ENCODE measurements at regions not wholly inside any gene's neighbourhood (a gene's known extent, or its start where the extent isn't known, plus 50 kb on each side); places are given as distances from the start of the nearest gene placed in this dataset.

DNA sequence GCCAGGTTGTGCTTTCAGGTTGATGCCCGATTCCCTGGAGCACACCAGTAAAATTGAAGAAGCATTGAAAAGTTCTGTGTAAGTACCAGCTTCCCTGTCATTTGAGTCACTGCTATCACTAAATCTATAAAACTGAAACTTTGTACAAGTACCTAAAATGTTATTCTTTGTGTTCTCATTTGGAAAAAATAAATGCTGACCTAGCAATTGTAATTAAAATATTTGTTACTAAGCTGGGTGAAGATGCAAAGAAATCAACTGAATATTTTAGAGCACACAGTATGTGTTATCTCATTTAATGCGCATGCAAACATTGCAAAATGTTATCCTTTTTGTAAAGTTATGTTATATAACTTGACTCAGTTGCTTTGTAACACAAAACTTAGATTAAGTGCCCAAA is 733.7 kb downstream of the TBL1XR1 start:
- no peaks in the 10 kb centered on the region for H3K27me3 ChIP-seq (replicated peaks; ENCODE audit: control insufficient read depth, insufficient read depth, low read length)
- TF ChIP-seq, protein P1, sequence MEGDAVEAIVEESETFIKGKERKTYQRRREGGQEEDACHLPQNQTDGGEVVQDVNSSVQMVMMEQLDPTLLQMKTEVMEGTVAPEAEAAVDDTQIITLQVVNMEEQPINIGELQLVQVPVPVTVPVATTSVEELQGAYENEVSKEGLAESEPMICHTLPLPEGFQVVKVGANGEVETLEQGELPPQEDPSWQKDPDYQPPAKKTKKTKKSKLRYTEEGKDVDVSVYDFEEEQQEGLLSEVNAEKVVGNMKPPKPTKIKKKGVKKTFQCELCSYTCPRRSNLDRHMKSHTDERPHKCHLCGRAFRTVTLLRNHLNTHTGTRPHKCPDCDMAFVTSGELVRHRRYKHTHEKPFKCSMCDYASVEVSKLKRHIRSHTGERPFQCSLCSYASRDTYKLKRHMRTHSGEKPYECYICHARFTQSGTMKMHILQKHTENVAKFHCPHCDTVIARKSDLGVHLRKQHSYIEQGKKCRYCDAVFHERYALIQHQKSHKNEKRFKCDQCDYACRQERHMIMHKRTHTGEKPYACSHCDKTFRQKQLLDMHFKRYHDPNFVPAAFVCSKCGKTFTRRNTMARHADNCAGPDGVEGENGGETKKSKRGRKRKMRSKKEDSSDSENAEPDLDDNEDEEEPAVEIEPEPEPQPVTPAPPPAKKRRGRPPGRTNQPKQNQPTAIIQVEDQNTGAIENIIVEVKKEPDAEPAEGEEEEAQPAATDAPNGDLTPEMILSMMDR (IDR thresholded peaks at IDR 0.05; ENCODE audit: insufficient read depth, low read length, poor library complexity, severe bottlenecking), result no peak
- H3K4me3 ChIP-seq (replicated peaks; ENCODE audit: low read depth, low read length), result no peak overlapping the region
- no peaks in the 10 kb centered on the region for H3K36me3 ChIP-seq (ENCODE audit: control insufficient read depth, insufficient read depth, low read length)
- no peak for DNase-seq (ENCODE audit: extremely low read depth, insufficient read length)

DNA sequence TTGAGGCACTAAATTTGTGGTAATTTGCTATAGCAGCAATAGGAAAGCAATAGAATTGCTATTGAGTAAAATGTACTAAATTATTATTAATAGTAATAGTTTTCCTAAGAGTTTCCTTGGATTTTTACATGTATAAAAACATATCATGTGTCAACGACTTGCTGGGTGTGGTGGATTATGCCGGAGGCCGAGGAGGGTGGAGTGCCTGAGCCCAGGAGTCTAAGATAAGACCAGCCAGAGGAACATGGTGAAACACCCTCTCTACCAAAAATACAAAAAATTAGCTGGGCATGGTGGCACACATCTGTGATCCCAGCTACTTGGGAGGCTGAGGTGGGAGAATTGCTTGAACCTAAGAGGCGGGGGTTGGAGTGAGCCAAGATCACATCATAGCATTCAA is 749.9 kb downstream of the TBL1XR1 start:
- no peak for DNase-seq (ENCODE audit: extremely low read depth, insufficient read length)
- Histone ChIP-seq H3K27me3 (replicated peaks; ENCODE audit: control insufficient read depth, insufficient read depth, low read length) (no peaks in the 10 kb centered on the region), H3K4me3 (replicated peaks; ENCODE audit: low read depth, low read length) (no peak overlapping the region), H3K36me3 (ENCODE audit: control insufficient read depth, insufficient read depth, low read length) (no peaks in the 10 kb centered on the region)
- TF ChIP-seq, protein P1 (IDR thresholded peaks at IDR 0.05; ENCODE audit: insufficient read depth, low read length, poor library complexity, severe bottlenecking), result no peak

DNA sequence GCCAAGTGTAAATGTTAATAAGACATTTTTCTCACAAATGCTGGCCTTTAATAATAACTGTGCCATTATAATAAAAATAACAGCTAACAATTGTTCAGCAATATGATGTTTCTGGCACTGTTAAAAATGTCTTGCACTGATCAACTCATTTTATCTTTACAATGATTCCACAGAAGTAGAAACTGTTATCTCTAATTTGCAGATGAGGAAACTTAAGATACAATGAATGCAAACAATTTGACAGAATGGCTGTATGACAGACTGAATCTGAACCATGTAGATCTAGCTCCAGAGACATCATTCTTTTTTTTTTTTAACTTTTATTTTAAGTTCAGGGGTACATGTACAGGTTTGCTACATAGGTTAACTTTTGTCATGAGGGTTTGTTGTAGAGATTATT is 755.0 kb downstream of the TBL1XR1 start:
- TF ChIP-seq, protein P1 (IDR thresholded peaks at IDR 0.05; ENCODE audit: insufficient read depth, low read length, poor library complexity, severe bottlenecking), result no peak
- no peaks in the 10 kb centered on the region for H3K36me3 ChIP-seq (ENCODE audit: control insufficient read depth, insufficient read depth, low read length)
- no peak for DNase-seq (ENCODE audit: extremely low read depth, insufficient read length)
- no peak overlapping the region for H3K4me3 ChIP-seq (replicated peaks; ENCODE audit: low read depth, low read length)
- no peaks in the 10 kb centered on the region for H3K27me3 ChIP-seq (replicated peaks; ENCODE audit: control insufficient read depth, insufficient read depth, low read length)

DNA sequence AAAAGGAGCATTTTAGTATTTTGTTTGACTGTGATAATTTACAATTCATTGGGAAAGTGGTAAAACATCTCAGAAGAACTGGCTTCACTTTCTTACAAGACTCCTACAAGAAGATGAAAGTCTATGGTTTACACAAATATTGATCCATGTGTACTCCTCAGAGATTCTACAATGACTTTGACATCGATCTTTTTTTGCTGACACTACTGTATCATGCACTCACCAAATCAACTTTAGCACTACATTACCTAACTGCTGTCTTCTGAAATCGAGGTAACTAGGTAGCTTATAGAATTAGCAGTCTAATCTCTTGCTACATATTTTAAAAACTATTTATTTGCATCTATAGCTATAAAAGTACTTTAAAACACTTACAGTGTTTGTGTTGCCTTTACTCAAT is 757.6 kb downstream of the TBL1XR1 start:
- Histone ChIP-seq H3K27me3 (replicated peaks; ENCODE audit: control insufficient read depth, insufficient read depth, low read length) (no peaks in the 10 kb centered on the region), H3K4me3 (replicated peaks; ENCODE audit: low read depth, low read length) (no peak overlapping the region), H3K36me3 (ENCODE audit: control insufficient read depth, insufficient read depth, low read length) (no peaks in the 10 kb centered on the region)
- TF ChIP-seq, protein P1 (IDR thresholded peaks at IDR 0.05; ENCODE audit: insufficient read depth, low read length, poor library complexity, severe bottlenecking), result no peak
- DNase-seq (ENCODE audit: extremely low read depth, insufficient read length), result no peak

DNA sequence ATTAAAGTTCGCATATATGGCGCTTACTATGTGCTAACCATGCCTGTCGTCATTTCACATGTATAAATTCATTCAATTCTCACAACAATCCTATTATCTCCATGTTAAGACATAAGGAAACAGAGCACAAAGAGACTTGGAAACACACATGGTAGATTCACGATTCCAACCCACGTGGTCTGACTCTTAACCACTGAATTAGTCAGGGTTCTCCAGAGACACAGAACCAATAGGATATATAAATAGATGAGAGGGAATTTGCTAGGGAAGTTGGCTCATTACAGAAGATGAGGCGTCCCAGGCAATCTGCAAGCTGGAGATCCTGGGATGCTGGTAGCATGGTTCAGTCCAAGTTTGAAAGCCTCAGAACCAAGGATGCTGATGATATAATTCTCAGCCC is 765.3 kb downstream of the TBL1XR1 start:
- TF ChIP-seq, protein P1 (IDR thresholded peaks at IDR 0.05; ENCODE audit: insufficient read depth, low read length, poor library complexity, severe bottlenecking), result no peak
- no peak overlapping the region for H3K4me3 ChIP-seq (replicated peaks; ENCODE audit: low read depth, low read length)
- no peak for DNase-seq (ENCODE audit: extremely low read depth, insufficient read length)
- H3K27me3 ChIP-seq (replicated peaks; ENCODE audit: control insufficient read depth, insufficient read depth, low read length), result no peaks in the 10 kb centered on the region
- H3K36me3 ChIP-seq (ENCODE audit: control insufficient read depth, insufficient read depth, low read length), result no peaks in the 10 kb centered on the region

DNA sequence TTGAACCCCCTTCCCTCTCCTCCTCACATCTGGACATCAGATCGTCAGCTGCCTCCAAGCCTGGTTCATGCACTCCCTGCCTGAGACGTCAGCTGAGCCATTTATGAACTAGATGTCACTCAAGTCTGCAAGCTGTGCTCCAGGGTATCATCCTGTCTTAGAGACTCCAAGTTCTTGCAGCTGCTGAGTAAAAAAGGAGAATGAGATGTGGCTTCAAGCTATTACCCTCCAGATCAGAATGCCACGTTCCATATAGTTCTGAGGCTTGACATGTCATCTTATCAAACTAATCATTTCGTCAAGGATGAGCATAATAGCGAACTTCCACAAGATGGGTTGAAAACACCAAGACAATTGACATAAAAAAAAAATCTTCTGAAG is 766.3 kb downstream of the TBL1XR1 start:
- no peak overlapping the region for H3K4me3 ChIP-seq (replicated peaks; ENCODE audit: low read depth, low read length)
- TF ChIP-seq, protein P1 (IDR thresholded peaks at IDR 0.05; ENCODE audit: insufficient read depth, low read length, poor library complexity, severe bottlenecking), result no peak
- no peaks in the 10 kb centered on the region for H3K27me3 ChIP-seq (replicated peaks; ENCODE audit: control insufficient read depth, insufficient read depth, low read length)
- H3K36me3 ChIP-seq (ENCODE audit: control insufficient read depth, insufficient read depth, low read length), result no peaks in the 10 kb centered on the region
- no peak for DNase-seq (ENCODE audit: extremely low read depth, insufficient read length)
